Memory B cell (primary cell): ENCODE measurements at regions not wholly inside any gene's neighbourhood (a gene's known extent, or its start where the extent isn't known, plus 50 kb on each side); places are given as distances from the start of the nearest gene placed in this dataset.

Experiments used
- ATAC-seq: fragments of 150-1000 bp; cut with Tn5 transposase; 2 replicates; pipeline ENCODE4 v1.10.0; 2021; ENCODE audit warnings: low read depth, mild to moderate bottlenecking, moderate library complexity
- DNase-seq, 2 donors: peaks; one replicate each; pipeline ENCODE4 v3.0.0; 2022; ENCODE audit warnings: low spot score in 2 of 2
- H3K27ac Mint-ChIP-seq: one replicate; pipeline ENCODE4 v1.8.0; 2022; ENCODE audit warnings: mild to moderate bottlenecking, moderate library complexity, mixed read lengths
- H3K27me3 Mint-ChIP-seq: one replicate; pipeline ENCODE4 v1.8.0; 2022; ENCODE audit warnings: mixed read lengths
- H3K36me3 Mint-ChIP-seq: one replicate; pipeline ENCODE4 v1.8.0; 2022; ENCODE audit warnings: mild to moderate bottlenecking, mixed read lengths
- H3K4me1 Mint-ChIP-seq: one replicate; pipeline ENCODE4 v1.8.0; 2022; ENCODE audit warnings: mixed read lengths
- H3K4me3 Mint-ChIP-seq: one replicate; pipeline ENCODE4 v1.8.0; 2022; ENCODE audit warnings: mild to moderate bottlenecking, moderate library complexity, mixed read lengths
- H3K9me3 Mint-ChIP-seq: one replicate; pipeline ENCODE4 v1.8.0; 2022; ENCODE audit warnings: mixed read lengths

DNA sequence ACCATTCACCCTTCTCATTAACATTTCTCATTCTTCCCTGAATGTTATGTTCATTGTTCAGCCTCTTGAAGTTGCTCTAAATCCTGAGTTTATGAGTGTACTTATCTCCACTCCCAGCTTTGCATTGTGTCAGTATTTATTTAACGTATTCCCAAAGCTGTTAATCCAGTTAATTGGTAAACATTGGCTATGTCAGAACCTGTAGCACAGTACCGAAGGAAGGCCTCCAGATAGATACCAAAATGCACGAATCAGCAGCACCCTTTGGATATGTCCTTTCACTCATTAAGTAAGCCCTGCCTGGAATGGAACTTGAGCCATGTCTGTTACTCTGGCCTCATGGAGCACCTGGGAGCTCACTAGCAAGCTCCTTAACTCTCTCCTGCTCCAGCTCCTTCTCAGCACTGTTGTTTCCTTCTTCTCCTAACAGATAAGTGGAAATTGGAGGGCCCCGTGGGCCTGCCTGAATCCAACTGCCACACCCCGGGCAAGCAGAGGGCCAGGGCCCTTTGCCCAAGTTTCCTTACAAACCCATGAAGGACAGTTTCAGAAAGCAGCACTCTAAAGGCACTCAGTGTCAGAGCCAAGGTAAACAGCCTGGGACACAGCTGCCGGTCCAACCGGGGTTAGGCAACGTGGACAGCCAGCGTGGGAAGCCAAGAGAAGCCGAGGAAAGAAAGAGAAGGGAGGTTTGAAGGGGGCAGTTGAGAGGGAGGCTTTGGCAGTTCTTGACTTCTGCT, 155.0 kb upstream of the SERP2 start:
- ATAC-seq, result no peak
- Mint-ChIP-seq H3K9me3 (no peaks in the 10 kb centered on the region), H3K36me3 (no peaks in the 10 kb centered on the region), H3K27me3 (peaks cover 15% of the 10 kb centered on the region), H3K27ac (no peak overlapping the region), H3K4me1 (no peaks in the 10 kb centered on the region), H3K4me3 (no peak overlapping the region)
- DNase-seq, result no peak

DNA sequence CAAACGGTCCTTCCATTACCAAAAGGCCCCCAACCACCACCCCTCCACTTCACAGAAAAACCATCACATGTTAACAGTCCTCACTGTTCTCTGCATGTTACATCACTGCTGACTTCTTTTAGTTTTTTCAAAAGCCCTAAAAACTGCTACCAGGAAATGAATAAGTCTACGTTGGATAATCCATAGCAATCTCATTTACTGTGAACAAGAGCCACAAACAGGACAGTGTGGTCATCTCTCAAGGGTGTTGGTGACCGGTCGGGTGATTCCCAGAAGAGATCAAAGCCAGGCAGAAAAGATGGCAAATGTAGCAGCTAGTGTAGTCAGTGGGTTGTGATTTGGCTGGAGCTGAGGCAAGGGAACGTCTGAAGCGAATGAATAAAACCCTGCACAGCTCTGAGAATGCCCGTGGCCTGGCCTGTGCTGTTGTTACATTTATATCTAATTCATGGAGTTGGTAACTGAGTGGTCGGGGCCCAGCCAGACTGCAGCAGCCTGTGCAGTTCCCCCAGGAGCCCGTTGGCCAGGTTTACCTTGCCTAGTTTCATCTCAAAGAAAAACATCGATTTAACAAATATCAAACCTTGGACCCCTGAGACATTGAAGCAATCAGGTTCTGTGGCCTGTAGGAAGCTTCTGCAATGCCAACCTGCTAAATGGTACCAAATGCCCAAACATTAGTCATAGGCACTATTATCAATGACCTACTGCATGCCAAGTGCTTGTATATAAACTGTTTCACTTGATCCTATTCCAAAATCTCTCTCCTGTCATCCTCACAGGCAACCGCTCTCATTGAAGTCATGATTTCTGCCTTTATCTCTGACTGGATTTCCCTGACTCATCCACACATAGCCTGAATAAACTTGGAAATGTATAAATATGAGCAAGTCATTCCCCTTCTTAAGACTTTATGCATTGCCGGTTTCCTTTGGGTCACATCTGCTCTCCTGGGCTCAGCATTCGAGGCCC, 153.8 kb upstream of the SERP2 start:
- H3K27ac Mint-ChIP-seq, result no peak overlapping the region
- H3K4me1 Mint-ChIP-seq, result no peaks in the 10 kb centered on the region
- no peaks in the 10 kb centered on the region for H3K36me3 Mint-ChIP-seq
- H3K4me3 Mint-ChIP-seq, result no peak overlapping the region
- H3K9me3 Mint-ChIP-seq, result no peaks in the 10 kb centered on the region
- peaks cover 13% of the 10 kb centered on the region for H3K27me3 Mint-ChIP-seq
- no peak for DNase-seq
- ATAC-seq, result no peak

DNA sequence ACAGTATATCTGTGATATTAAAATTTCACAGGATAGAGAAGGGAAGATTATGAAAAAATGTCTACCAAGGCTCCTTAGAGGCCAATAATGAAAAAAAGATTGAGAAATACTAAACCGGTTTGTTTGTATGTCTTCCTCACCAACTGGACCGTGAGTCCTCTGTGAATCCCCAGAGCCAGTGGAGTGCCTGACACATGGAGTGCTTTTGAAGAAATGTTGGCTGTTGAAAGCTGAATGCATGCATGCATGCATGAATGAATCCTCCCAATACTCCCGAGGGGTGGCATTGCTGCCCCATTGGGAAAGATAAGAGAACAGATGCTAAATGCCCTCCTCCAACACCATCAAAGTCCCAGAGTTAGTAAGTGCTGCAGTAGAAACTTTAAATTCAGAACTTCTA, 152.7 kb upstream of the SERP2 start:
- peaks cover 7% of the 10 kb centered on the region for H3K27me3 Mint-ChIP-seq
- no peaks in the 10 kb centered on the region for H3K9me3 Mint-ChIP-seq
- H3K4me1 Mint-ChIP-seq, result no peaks in the 10 kb centered on the region
- H3K27ac Mint-ChIP-seq, result no peak overlapping the region
- ATAC-seq (no peak), DNase-seq (no peak)
- no peaks in the 10 kb centered on the region for H3K36me3 Mint-ChIP-seq
- no peak overlapping the region for H3K4me3 Mint-ChIP-seq

DNA sequence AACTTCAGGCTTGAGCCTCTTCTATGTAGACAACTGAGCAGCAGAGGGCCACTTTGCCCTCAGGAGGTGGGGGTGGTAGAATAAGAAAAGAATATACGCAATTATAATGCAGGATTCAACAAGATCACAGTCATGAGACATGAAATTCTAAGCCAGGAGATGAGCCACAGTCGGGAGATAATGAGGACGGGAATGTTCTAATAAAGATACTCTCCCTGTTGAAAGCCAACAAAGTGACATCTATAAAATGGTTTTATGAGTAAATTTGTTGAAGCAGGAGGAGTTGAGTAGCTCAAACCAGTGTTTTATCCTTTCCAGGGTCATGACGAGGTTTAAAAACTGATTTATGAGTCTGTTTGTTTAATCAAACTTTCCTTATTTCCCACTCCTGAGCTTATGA, 152.0 kb upstream of the SERP2 start:
- DNase-seq (no peak), ATAC-seq (no peak)
- Mint-ChIP-seq H3K27me3 (peaks cover 5% of the 10 kb centered on the region), H3K36me3 (no peaks in the 10 kb centered on the region), H3K4me1 (no peaks in the 10 kb centered on the region), H3K4me3 (no peak overlapping the region), H3K9me3 (no peaks in the 10 kb centered on the region), H3K27ac (no peak overlapping the region)

DNA sequence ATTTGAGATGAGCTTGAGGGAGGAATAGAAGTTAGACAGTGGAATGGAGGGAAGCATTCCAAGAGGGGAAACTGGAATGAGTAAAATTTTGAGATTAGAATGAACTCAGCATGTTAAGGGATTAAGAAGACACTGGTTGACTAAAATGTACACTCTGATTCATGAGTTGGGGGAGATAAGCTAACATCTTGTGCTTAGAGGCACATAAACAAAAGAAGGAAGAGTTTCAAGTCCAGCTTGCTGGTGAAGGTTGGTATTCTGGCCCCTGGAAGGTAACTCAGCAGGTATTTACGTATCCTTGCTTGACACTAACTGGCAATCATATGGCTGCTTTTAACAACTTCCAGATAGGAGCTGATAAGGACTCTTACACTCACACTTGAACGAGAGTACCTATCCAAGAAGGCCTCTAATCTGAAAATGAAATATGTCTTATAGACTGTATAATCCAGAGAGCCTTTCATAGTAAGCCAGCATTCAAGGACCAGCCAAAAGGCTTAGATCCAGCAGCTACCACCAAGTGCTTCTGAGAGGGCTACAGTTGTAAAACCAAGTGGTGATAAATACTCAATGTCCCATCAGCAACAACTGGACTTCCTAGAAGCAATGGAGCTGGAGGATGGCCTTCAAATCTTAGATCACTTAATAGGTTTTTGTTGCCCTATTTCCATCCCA, 149.7 kb upstream of the SERP2 start:
- no peak overlapping the region for H3K4me3 Mint-ChIP-seq
- H3K27me3 Mint-ChIP-seq, result peaks cover 5% of the 10 kb centered on the region
- H3K9me3 Mint-ChIP-seq, result no peaks in the 10 kb centered on the region
- no peak overlapping the region for H3K27ac Mint-ChIP-seq
- no peaks in the 10 kb centered on the region for H3K4me1 Mint-ChIP-seq
- no peak for DNase-seq
- H3K36me3 Mint-ChIP-seq, result no peaks in the 10 kb centered on the region
- no peak for ATAC-seq

DNA sequence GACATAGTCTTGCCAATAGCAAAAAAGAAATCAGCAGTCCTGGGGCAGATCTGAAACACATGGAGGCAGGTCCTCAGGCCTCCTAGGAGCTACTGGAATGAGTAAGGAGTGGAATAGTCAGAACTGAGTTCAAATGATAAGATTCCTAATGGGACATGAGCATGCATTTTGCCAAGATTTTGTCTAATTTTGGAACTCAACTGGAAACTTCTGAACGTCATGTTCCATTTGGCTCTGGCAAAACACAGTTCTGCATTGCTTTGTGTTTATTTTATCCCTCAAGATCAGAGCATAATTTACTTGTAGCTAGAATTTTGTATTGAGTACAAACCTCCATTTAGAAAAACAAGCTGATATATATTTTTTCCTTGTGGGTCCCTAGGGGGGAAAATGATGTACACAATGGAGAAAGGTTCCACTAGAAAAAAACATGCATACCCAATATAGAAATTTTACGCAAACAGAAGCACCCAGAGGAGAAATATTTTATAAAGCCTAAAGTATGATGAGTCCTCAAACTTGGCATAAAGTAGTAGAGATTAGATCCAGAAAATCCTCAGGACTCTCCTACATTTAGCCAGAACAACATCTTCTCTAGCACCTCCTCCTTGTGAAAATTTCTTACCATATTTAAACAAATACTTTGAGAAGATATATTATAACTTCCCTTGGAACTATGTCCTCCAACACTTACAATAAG, 149.0 kb upstream of the SERP2 start:
- no peaks in the 10 kb centered on the region for H3K9me3 Mint-ChIP-seq
- ATAC-seq (no peak), DNase-seq (no peak)
- H3K4me1 Mint-ChIP-seq, result no peaks in the 10 kb centered on the region
- H3K27ac Mint-ChIP-seq, result no peak overlapping the region
- no peak overlapping the region for H3K4me3 Mint-ChIP-seq
- no peaks in the 10 kb centered on the region for H3K36me3 Mint-ChIP-seq
- H3K27me3 Mint-ChIP-seq, result peaks cover 5% of the 10 kb centered on the region

DNA sequence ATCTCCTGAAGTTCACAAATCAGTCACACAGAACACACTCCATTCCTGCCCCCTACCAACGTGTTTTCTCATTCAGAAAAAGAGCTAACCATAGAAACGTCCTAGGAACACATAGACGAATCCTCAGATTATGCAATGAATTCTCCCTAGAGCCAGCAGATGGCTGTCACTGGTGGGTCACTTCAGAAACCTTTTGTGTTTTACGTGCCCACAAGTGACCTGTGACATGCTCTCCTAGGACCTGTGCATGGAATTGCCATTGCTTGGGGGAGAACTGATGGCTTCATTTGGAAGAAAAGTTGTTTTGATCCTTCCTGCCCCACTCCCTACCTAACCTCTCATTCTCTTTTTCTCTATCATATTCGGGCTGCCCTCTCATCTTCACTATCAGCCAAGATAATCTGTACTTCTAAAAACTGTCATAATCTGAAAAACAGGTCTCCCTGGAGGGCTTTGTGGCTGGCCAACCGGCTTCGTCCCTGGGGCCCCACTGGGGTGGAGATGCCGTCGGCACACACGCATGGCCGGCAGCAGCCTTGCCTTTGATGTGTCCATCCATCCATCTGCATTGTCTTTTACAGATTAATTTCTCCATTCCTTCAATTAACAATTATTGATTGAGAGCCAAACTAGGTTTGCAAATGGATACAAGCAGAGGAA, 144.1 kb upstream of the SERP2 start:
- Mint-ChIP-seq H3K4me3 (no peak overlapping the region), H3K27ac (no peak overlapping the region), H3K36me3 (no peaks in the 10 kb centered on the region), H3K27me3 (peaks cover 4% of the 10 kb centered on the region), H3K9me3 (no peaks in the 10 kb centered on the region), H3K4me1 (no peaks in the 10 kb centered on the region)
- ATAC-seq (no peak), DNase-seq (no peak)

DNA sequence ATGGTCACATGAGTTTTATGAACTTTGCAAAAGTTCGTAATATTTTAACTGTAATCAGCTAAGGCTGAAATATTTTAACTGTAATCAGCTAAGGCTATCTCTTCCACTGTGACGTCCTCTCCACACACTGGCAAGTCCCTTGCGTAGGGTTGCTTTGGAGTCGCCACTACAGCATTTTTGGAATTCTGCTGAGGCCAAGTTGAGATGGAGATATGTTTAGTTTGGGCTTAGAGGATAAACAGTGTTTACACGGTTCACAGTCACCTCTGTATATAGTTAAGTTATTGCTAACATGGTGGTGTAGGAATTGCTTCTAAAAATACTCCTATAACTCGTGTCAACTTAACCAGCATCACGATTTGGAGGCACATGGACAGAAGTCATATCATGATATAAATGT, 143.6 kb upstream of the SERP2 start:
- H3K4me3 Mint-ChIP-seq, result no peak overlapping the region
- H3K4me1 Mint-ChIP-seq, result no peaks in the 10 kb centered on the region
- H3K27me3 Mint-ChIP-seq, result peaks cover 4% of the 10 kb centered on the region
- no peak for ATAC-seq
- DNase-seq, result no peak
- no peaks in the 10 kb centered on the region for H3K36me3 Mint-ChIP-seq
- H3K9me3 Mint-ChIP-seq, result no peaks in the 10 kb centered on the region
- no peak overlapping the region for H3K27ac Mint-ChIP-seq

DNA sequence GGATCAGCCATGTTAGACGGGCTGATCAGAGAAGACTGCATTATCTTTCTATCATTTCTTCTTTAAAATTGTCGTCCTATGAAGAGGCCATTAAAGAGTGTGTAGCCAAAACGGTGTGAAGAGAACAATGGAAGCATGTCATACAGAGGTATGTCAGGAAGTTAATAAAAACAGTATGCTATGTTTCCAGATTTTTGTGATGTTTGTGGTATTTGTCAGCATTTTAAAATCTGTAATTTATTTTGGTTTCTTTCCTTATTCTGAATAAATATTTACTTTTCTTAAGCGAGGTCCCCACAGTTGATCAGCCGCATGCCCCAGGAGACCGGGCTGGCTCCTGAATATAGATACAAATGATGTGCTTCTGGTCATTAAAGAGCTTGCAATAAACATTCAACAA, 142.9 kb upstream of the SERP2 start:
- Mint-ChIP-seq H3K36me3 (no peaks in the 10 kb centered on the region), H3K4me3 (no peak overlapping the region), H3K27ac (no peak overlapping the region), H3K9me3 (no peaks in the 10 kb centered on the region), H3K27me3 (peaks cover 4% of the 10 kb centered on the region), H3K4me1 (no peaks in the 10 kb centered on the region)
- DNase-seq, result no peak
- ATAC-seq, result no peak

DNA sequence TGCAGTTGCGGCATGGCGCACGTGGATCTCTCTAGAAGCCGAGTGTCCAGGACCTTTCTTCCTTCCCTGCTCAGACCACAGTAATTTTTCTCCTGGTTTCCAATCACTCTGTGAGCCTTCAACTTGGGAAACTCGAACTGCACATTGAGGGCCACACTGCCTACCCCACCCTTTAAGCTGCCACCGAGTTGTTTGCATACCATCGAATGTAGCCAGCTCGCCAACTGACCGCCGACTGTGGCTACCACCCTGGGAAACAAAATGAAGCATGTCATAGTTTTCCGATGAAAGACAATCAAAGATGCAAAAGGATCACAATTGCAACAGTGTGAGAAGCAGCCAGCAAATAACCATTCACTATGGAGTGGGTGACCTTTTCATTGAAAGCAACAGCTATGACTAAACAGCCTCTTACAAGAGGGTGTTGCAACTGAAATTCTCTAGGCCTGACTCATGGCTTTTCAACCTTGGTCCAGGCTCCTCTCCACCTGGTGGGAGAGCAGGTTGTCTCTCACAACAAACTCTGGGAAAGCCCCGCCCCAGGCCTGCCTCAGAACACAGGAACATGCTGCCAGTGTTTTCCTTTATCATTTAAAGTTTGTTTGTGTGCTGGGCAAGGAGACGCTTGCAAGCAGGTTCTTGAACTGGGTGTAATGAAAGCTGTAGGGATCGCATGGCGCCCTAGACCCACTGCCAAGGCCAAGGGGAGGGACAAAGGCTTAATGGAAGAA, 141.7 kb upstream of the SERP2 start:
- peaks cover 4% of the 10 kb centered on the region for H3K27me3 Mint-ChIP-seq
- DNase-seq (no peak), ATAC-seq (no peak)
- no peak overlapping the region for H3K4me3 Mint-ChIP-seq
- no peaks in the 10 kb centered on the region for H3K36me3 Mint-ChIP-seq
- H3K4me1 Mint-ChIP-seq, result no peaks in the 10 kb centered on the region
- H3K9me3 Mint-ChIP-seq, result no peaks in the 10 kb centered on the region
- H3K27ac Mint-ChIP-seq, result no peak overlapping the region

DNA sequence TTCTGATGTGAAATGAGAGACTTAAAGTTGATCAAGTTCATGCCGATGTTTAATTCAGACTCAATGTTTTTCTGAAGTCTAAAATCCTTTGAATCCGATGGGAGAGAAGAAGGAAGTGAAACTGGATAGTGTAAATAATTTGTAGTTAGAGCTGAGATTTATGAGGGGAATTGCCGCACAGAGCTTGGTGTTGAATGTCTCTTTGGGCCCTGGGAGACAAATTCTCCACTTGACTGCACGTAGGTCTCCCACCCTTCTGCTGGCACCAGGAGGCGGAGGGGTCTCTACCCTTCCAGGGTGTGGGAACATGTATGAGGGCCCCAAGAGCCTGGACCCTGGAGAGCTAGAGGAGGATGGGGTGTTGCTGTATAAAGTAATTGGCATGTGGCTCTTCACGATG, 140.8 kb upstream of the SERP2 start:
- no peak for DNase-seq
- no peak overlapping the region for H3K27ac Mint-ChIP-seq

DNA sequence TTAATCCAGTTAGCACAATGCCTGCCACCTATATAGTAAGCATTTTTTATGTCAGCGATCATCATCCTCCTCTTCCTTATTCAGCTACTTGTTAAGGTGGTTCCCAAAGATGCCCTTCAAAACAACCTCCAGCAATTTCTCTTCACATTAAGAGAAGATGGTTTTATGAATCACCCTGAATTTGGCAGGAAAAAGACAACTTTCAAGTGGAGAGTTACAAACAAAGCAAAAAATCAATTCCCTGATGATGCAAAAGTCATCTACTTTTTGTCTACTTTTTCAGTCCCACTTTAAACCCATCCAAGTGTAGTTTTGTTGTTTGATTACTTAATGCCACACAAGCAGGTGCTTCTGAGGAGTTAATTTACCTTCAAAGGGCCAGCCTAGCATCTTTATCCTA, 139.1 kb upstream of the SERP2 start:
- H3K27ac Mint-ChIP-seq, result no peak overlapping the region
- no peaks in the 10 kb centered on the region for H3K36me3 Mint-ChIP-seq
- H3K4me3 Mint-ChIP-seq, result no peak overlapping the region
- H3K9me3 Mint-ChIP-seq, result no peaks in the 10 kb centered on the region
- no peaks in the 10 kb centered on the region for H3K4me1 Mint-ChIP-seq
- ATAC-seq (no peak), DNase-seq (no peak)
- H3K27me3 Mint-ChIP-seq, result peaks cover 5% of the 10 kb centered on the region

More for the DNA sequence above, 140.8 kb upstream of the SERP2 start:
- Mint-ChIP-seq H3K36me3 (no peaks in the 10 kb centered on the region), H3K27me3 (peaks cover 5% of the 10 kb centered on the region), H3K9me3 (no peaks in the 10 kb centered on the region), H3K4me3 (no peak overlapping the region), H3K4me1 (no peaks in the 10 kb centered on the region)
- no peak for ATAC-seq

DNA sequence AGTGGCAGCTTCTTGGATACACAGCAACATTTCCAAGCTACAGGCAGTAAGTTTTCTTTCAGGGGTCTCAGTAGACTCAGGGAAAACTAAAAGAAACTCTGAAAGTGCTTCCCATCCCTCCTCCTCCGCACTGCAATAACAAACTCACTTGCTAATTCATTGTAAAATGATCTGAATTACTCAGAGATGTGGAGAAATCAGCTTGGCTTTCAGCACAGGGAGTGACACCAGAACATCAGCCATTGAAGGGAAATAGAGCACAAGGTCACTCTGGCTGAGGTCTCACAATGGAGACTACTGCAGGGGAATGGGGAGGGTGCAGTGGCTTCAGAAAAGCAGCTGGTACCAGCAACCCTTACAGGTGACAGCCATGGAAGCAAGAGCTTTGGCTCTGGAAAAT, 137.3 kb upstream of the SERP2 start:
- Mint-ChIP-seq H3K4me3 (no peak overlapping the region), H3K9me3 (no peaks in the 10 kb centered on the region), H3K27ac (no peak overlapping the region), H3K36me3 (no peaks in the 10 kb centered on the region), H3K27me3 (peaks cover 3% of the 10 kb centered on the region), H3K4me1 (no peaks in the 10 kb centered on the region)
- no peak for ATAC-seq
- DNase-seq, result no peak
